K562 (cell line): ENCODE measurements at regions not wholly inside any gene's neighbourhood (a gene's known extent, or its start where the extent isn't known, plus 50 kb on each side); places are given as distances from the start of the nearest gene placed in this dataset.

Experiments used
- ATF2 ChIP-seq: sonication (generic); formaldehyde crosslinking; IDR thresholded peaks from 2 replicates; pipeline ENCODE4 v1.8.1; 2022; ENCODE audit warnings: missing genetic modification reagents
- MXI1 ChIP-seq: IDR thresholded peaks from 2 replicates; pipeline ENCODE4 v1.6.1; 2011; ENCODE audit warnings: low read depth, mild to moderate bottlenecking, improper control_type of control experiment, low read length
- ZZZ3 ChIP-seq: fragments of 450-650 bp; IDR thresholded peaks from 2 replicates; pipeline ENCODE4 v1.6.1; 2016; ENCODE audit warnings: antibody characterized with exemption, mild to moderate bottlenecking, moderate library complexity

- TF ChIP-seq MXI1, result no peak
- TF ChIP-seq ATF2 (CRISPR knock-in tag), result no peak
- no peak for TF ChIP-seq ZZZ3
These were observed 973.8 kb upstream of the SLC35B3 start for GRCh38 chr6:9409126-9409525.
